SK-N-SH treated with all-trans-retinoic acid at 6 μM for 48 hours (cell line): ENCODE measurements at regions not wholly inside any gene's neighbourhood (a gene's known extent, or its start where the extent isn't known, plus 50 kb on each side); places are given as distances from the start of the nearest gene placed in this dataset.

Source experiments
- TOX ChIP-seq: fragments of 250-450 bp; sonication (Bioruptor Pico); IDR thresholded peaks from 2 replicates; pipeline ENCODE4 v1.8.0; 2021; ENCODE audit warnings: mild to moderate bottlenecking, moderate library complexity, borderline replicate concordance
- TF ChIP-seq, protein P1 (sequence below): fragments of 250-450 bp; sonication (Bioruptor Pico); IDR thresholded peaks from 2 replicates; pipeline ENCODE4 v1.8.0; 2020; ENCODE audit warnings: mild to moderate bottlenecking, moderate library complexity, borderline replicate concordance

DNA sequence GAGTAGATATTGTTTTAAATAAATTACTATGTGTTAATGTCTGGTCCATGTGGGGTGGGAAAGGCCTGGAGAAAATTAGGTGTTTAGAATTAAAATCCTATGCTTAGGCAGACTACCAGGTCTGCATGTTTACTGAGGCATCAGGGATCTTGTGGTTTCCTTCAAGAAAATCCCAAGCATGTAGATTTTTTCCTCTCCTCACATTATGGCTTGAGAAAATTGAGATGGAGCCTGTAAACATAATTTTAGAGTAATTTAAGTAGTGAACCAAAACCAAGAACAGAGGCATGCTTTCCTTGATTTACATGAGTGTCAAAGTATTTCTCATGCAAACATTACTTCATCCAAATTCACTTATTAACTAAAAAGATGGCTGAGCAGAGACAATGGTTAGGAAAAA lies 823.7 kb downstream of the AACS start:
- TF ChIP-seq, protein P1, sequence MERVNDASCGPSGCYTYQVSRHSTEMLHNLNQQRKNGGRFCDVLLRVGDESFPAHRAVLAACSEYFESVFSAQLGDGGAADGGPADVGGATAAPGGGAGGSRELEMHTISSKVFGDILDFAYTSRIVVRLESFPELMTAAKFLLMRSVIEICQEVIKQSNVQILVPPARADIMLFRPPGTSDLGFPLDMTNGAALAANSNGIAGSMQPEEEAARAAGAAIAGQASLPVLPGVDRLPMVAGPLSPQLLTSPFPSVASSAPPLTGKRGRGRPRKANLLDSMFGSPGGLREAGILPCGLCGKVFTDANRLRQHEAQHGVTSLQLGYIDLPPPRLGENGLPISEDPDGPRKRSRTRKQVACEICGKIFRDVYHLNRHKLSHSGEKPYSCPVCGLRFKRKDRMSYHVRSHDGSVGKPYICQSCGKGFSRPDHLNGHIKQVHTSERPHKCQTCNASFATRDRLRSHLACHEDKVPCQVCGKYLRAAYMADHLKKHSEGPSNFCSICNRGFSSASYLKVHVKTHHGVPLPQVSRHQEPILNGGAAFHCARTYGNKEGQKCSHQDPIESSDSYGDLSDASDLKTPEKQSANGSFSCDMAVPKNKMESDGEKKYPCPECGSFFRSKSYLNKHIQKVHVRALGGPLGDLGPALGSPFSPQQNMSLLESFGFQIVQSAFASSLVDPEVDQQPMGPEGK (CRISPR knock-in tag) = no peak
- TF ChIP-seq TOX = no peak
